HepG2 (cell line): ENCODE measurements at regions not wholly inside any gene's neighbourhood (a gene's known extent, or its start where the extent isn't known, plus 50 kb on each side); places are given as distances from the start of the nearest gene placed in this dataset.

Experiments
- ATAC-seq: fragments of 200-7000 bp; cut with Tn5 transposase; 3 replicates; pipeline ENCODE4 v1.9.1; 2020; ENCODE audit warnings: mild to moderate bottlenecking, moderate library complexity
- BruUV-seq: library from RNA; stranded (reverse); fragments of 400-500 nt; replicated peaks from 2 replicates; lab custom pipeline; 2021; lab: Mats Ljungman, UMichigan
- CTCF ChIA-PET: fragments of 300-600 bp; formaldehyde crosslinking; extraction: SDS; loops from one replicate; lab custom pipeline; 2021; ENCODE audit warnings: low total read pairs, inconsistent platforms, low intra/inter-chr PET ratio; lab: Yijun Ruan, JAX
- POLR2A ChIA-PET: fragments of 350-600 bp; sonication (Branson Sonifier 250); formaldehyde crosslinking; loops from one replicate; lab custom pipeline; 2020; ENCODE audit warnings: antibody characterized with exemption, inconsistent platforms; lab: Yijun Ruan, JAX
- DNase-seq: peaks from one replicate; pipeline ENCODE4 v3.0.0-alpha.2; 2015; ENCODE audit warnings: low spot score
- FAIRE-seq: peaks from 3 replicates; lab custom pipeline; 2011; peaks lifted over from hg19 to GRCh38; lab: Jason Lieb, UNC
- H2AFZ ChIP-seq: one replicate; pipeline ENCODE4 v1.6.1; 2011; ENCODE audit warnings: low read length, inconsistent platforms
- H3K27ac ChIP-seq: fragments of 300-600 bp; 3 replicates; pipeline ENCODE4 v1.8.0; 2011; ENCODE audit warnings: mixed run types, mild to moderate bottlenecking, mixed read lengths, low read length, inconsistent platforms; ENCODE audit not compliant: insufficient read depth; ENCODE audit errors: extremely low read length
- H3K27me3 ChIP-seq, 2 experiments: fragments of 200-600 bp in 1 of 2; 2 replicates in 1 of 2; 3 replicates in 1 of 2; pipeline versions ENCODE4 v1.6.0 to v1.8.0; 2011; ENCODE audit warnings: low read length in 2 of 2, mild to moderate bottlenecking in 2 of 2, moderate library complexity in 2 of 2, inconsistent platforms in 1 of 2; ENCODE audit not compliant: insufficient read depth in 2 of 2, control insufficient read depth in 1 of 2
- H3K36me3 ChIP-seq, 2 experiments: fragments of 200-600 bp in 1 of 2; replicated peaks in 1 of 2; 2 replicates in 1 of 2; 3 replicates in 1 of 2; pipeline versions ENCODE4 v1.5.1 to v1.8.0; 2011; ENCODE audit warnings: low read length in 2 of 2, inconsistent platforms in 1 of 2; ENCODE audit not compliant: insufficient read depth in 2 of 2, control insufficient read depth in 1 of 2
- H3K4me1 ChIP-seq: 2 replicates; pipeline ENCODE4 v1.5.1; 2012; ENCODE audit warnings: low read length, inconsistent platforms; ENCODE audit not compliant: insufficient read depth
- H3K4me2 ChIP-seq: 2 replicates; pipeline ENCODE4 v1.6.0; 2011; ENCODE audit warnings: low read depth, low read length, inconsistent platforms
- H3K4me3 ChIP-seq, 3 experiments: fragments of 200-600 bp in 1 of 3; sonication (generic), shearing (Covaris generic) in 1 of 3; replicated peaks in 1 of 3; 2 replicates each; pipeline ENCODE4 v1.5.1; 2011 to 2016; ENCODE audit warnings: low read length in 3 of 3, inconsistent platforms in 2 of 3, low read depth in 2 of 3, mild to moderate bottlenecking in 2 of 3, control low read depth in 1 of 3, mixed read lengths in 1 of 3; ENCODE audit not compliant: insufficient read depth in 1 of 3
- H3K79me2 ChIP-seq: one replicate; pipeline ENCODE4 v1.6.1; 2011; ENCODE audit warnings: low read length, inconsistent platforms; ENCODE audit not compliant: insufficient read depth
- H3K9ac ChIP-seq: 2 replicates; pipeline ENCODE4 v1.6.0; 2011; ENCODE audit warnings: mild to moderate bottlenecking, low read depth, low read length, inconsistent platforms; ENCODE audit not compliant: insufficient read depth
- H3K9me3 ChIP-seq: 2 replicates; pipeline ENCODE4 v1.5.1; 2012; ENCODE audit warnings: mild to moderate bottlenecking, low read length
- H4K20me1 ChIP-seq: 2 replicates; pipeline ENCODE4 v1.6.0; 2011; ENCODE audit warnings: inconsistent platforms, mild to moderate bottlenecking, low read length, moderate library complexity; ENCODE audit not compliant: insufficient read depth
- KLF16 ChIP-seq, 2 experiments: sonication (generic) in 1 of 2; formaldehyde crosslinking in 1 of 2; IDR thresholded peaks; 2 replicates each; pipeline versions ENCODE4 v1.6.1 to v1.8.0; 2016 to 2023; ENCODE audit warnings: missing genetic modification reagents in 2 of 2, missing compliant biosample characterization in 1 of 2
- MTA3 ChIP-seq: sonication (generic); formaldehyde crosslinking; IDR thresholded peaks from 2 replicates; pipeline ENCODE4 v1.4.0; 2020; ENCODE audit warnings: missing genetic modification reagents
- MTERF4 ChIP-seq: sonication (generic); formaldehyde crosslinking; IDR thresholded peaks from 2 replicates; pipeline ENCODE4 v1.8.0; 2023; ENCODE audit warnings: mild to moderate bottlenecking, missing genetic modification reagents
- SUZ12 ChIP-seq: fragments of 150-350 bp; IDR thresholded peaks from 2 replicates; pipeline ENCODE4 v1.6.1; 2014; ENCODE audit warnings: low read depth, low read length
- TRAFD1 ChIP-seq: sonication (generic); formaldehyde crosslinking; IDR thresholded peaks from 2 replicates; pipeline ENCODE4 v1.5.1; 2020; ENCODE audit warnings: missing genetic modification reagents, mild to moderate bottlenecking, borderline replicate concordance
- ZNF318 ChIP-seq: sonication (generic); formaldehyde crosslinking; IDR thresholded peaks from 2 replicates; pipeline ENCODE4 v1.4.0; 2020; ENCODE audit warnings: mild to moderate bottlenecking, missing genetic modification reagents
- ZNF790 ChIP-seq: sonication (generic); formaldehyde crosslinking; IDR thresholded peaks from 2 replicates; pipeline ENCODE4 v1.8.0; 2022; ENCODE audit warnings: missing genetic modification reagents, mild to moderate bottlenecking, borderline replicate concordance
- WGBS: methylation state at CpG from one replicate; pipeline ENCODE4 v1.1.6; 2017; ENCODE audit warnings: low lambda C conversion rate; 5-methylcytosine and 5-hydroxymethylcytosine counted together
- in situ Hi-C: cut with HindIII; loops from 2 replicates; pipeline ENCODE4 v1.10.0; 2017; ENCODE audit warnings: low pct_unique_long_range_greater_than_20kb; ENCODE audit not compliant: extremely low pct_ligation_motif_present
- intact Hi-C: fragments of 100-400 bp; cut with micrococcal nuclease; formaldehyde crosslinking; loops from one replicate; pipeline ENCODE4 v1.10.0; 2022; ENCODE audit not compliant: unreplicated experiment

GRCh38 chr17:27981978-27982377, 60.5 kb upstream of the NLK start (continued):
- TF ChIP-seq SUZ12: no peak
- no peak for TF ChIP-seq TRAFD1
- TF ChIP-seq, all 625 proteins: peak for 0

GRCh38 chr17:27982688-27983087, 59.8 kb upstream of the NLK start:
- Histone ChIP-seq H3K27me3 (no peaks in the 10 kb centered on the region; a peak in 1 of 5 replicates), H3K27ac (no peak overlapping the region), H3K4me1 (peaks cover 7% of the 10 kb centered on the region), H3K36me3 (no peaks in the 10 kb centered on the region), H2AFZ (no peak overlapping the region), H3K4me3 (no peak overlapping the region), H3K9me3 (no peaks in the 10 kb centered on the region), H3K9ac (no peak overlapping the region), H3K79me2 (no peaks in the 10 kb centered on the region), H3K4me2 (no peak overlapping the region), H4K20me1 (no peaks in the 10 kb centered on the region)
- BruUV-seq: no TSS peak
- ChIA-PET POLR2A (no interaction called here), CTCF (no interaction called here)
- DNase-seq: no peak
- no peak for ATAC-seq
- 15% methylated on average over 2 of the region's 2 CpGs for WGBS
- intact Hi-C loops: no loop called here
- no peak for TF ChIP-seq MTERF4 (CRISPR knock-in tag)
- no peak for TF ChIP-seq MTA3 (CRISPR knock-in tag)
- no peak for TF ChIP-seq ZNF790 (CRISPR knock-in tag)
- no peak for TF ChIP-seq ZNF318 (CRISPR knock-in tag)
- no peak for TF ChIP-seq KLF16 (CRISPR knock-in tag; IDR thresholded peaks at IDR 0.05)
- in situ Hi-C loops: no loop called here
- FAIRE-seq: no peak
